ENCODE measurements at regions not wholly inside any gene's neighbourhood (a gene's known extent, or its start where the extent isn't known, plus 50 kb on each side); places are given as distances from the start of the nearest gene placed in this dataset.

DNA sequence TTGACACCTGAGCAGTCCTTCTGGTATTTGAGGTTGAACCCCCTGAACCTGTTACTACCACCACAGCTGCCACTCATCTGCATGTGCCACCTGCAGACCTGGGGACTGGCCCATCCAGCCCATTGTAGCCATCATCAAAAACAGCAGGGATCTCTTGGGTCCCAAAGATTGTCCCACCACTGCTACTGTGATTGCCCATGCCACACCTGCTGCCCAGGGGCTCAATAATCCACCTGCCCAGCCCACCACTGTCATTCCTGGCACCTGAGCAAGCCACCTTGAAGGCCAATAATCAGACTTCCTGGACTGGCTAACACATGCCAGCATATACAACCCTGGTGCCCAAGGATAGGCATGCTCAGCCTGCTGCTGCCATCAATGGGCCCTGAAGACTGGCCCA lies 327.6 kb downstream of the CYRIA start:
- Histone ChIP-seq H3K27ac (ENCODE audit: low read depth, low read length) (no peak overlapping the region), H3K27me3 (ENCODE audit: control insufficient read depth, insufficient read depth, low read length) (no peaks in the 10 kb centered on the region), H3K36me3 (ENCODE audit: control insufficient read depth, insufficient read depth, low read length) (no peaks in the 10 kb centered on the region), H3K4me1 (ENCODE audit: control insufficient read depth, insufficient read depth, low read length) (peaks cover 5% of the 10 kb centered on the region), H3K4me3 (ENCODE audit: low read depth, low read length) (no peak overlapping the region), H3K9me3 (ENCODE audit: control insufficient read depth, insufficient read depth, low read length) (no peaks in the 10 kb centered on the region)
- no peak for DNase-seq (ENCODE audit: low read depth in 4 of 6, low spot score in 6 of 6)

DNA sequence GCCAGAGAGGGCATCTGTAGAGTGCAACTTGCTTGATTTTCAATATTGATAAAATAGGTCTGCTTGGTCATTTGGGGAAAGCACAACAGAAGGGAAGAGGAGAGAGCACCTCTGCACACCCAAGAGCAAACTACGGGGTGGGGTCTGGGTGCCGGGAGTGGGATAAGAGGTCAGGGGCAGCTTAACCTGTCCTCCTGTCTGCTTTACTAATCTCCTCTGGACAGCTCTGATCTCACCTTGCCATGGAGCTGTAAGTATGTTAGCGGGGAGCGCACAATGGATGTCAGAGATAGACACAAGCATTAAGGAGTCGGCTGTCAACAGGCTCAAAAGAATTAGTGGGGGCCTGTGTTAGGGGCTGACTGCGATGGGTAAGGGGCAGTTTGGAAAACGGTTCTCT lies 328.7 kb downstream of the CYRIA start:
- 100% methylated on average over 4 of the region's 7 CpGs for WGBS (ENCODE audit: insufficient coverage)
- no peak for DNase-seq (ENCODE audit: low read depth in 4 of 6, low spot score in 6 of 6)

DNA sequence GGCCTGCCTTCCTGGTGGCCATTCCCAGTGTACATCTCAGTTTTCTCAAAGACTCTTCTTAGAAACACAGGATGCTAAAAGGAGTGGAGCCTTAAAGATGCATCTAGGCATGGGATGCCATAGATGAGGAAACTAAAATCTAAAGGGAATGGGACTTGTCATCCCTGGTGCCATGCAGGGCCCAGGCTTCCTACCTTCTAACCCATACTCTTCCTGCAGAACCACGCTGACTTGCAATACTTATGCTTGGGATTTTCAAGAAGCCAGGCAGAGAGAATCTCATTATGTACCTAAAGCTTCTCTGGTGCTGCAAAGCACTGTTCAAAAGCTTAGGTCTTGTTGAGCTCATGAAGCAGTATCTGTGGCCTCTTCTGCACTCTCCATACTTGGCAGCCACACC lies 329.1 kb downstream of the CYRIA start:
- no peak for DNase-seq (ENCODE audit: low read depth in 4 of 6, low spot score in 6 of 6)
- no peaks in the 10 kb centered on the region for H3K27me3 ChIP-seq (ENCODE audit: control insufficient read depth, insufficient read depth, low read length)
- H3K4me3 ChIP-seq (ENCODE audit: low read depth, low read length), result no peak overlapping the region
- H3K36me3 ChIP-seq (ENCODE audit: control insufficient read depth, insufficient read depth, low read length), result no peaks in the 10 kb centered on the region
- peaks cover 5% of the 10 kb centered on the region for H3K4me1 ChIP-seq (ENCODE audit: control insufficient read depth, insufficient read depth, low read length)
- H3K9me3 ChIP-seq (ENCODE audit: control insufficient read depth, insufficient read depth, low read length), result no peaks in the 10 kb centered on the region
- no peak overlapping the region for H3K27ac ChIP-seq (ENCODE audit: low read depth, low read length)
- WGBS (ENCODE audit: insufficient coverage), result 89% methylated on average over 1 of the region's 1 CpG

More for the DNA sequence above, 328.7 kb downstream of the CYRIA start:
- no peak overlapping the region for H3K4me3 ChIP-seq (ENCODE audit: low read depth, low read length)
- no peaks in the 10 kb centered on the region for H3K27me3 ChIP-seq (ENCODE audit: control insufficient read depth, insufficient read depth, low read length)
- peaks cover 5% of the 10 kb centered on the region for H3K4me1 ChIP-seq (ENCODE audit: control insufficient read depth, insufficient read depth, low read length)
- no peaks in the 10 kb centered on the region for H3K36me3 ChIP-seq (ENCODE audit: control insufficient read depth, insufficient read depth, low read length)
- no peak overlapping the region for H3K27ac ChIP-seq (ENCODE audit: low read depth, low read length)
- H3K9me3 ChIP-seq (ENCODE audit: control insufficient read depth, insufficient read depth, low read length), result no peaks in the 10 kb centered on the region

DNA sequence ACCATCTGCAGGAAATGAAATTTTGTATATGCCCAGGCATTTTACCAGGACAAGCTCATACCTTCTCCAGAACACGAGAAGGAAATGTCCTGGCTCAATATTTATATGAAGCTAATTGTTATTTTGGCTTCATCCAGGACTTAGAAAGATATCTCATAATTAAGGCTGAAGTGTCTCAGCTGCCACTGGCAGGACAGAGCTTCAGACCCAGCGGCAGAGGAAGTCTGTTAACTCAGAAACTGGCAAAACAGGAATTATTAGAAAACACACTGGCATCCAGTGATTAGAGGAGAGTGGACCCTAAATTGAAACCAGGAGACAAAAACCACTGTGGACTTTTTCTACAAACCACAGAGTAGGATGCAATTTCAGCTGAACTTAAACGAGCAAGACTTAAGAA lies 329.7 kb downstream of the CYRIA start:
- Histone ChIP-seq H3K9me3 (ENCODE audit: control insufficient read depth, insufficient read depth, low read length) (no peaks in the 10 kb centered on the region), H3K4me1 (ENCODE audit: control insufficient read depth, insufficient read depth, low read length) (peaks cover 6% of the 10 kb centered on the region), H3K27ac (ENCODE audit: low read depth, low read length) (no peak overlapping the region), H3K4me3 (ENCODE audit: low read depth, low read length) (no peak overlapping the region), H3K27me3 (ENCODE audit: control insufficient read depth, insufficient read depth, low read length) (no peaks in the 10 kb centered on the region), H3K36me3 (ENCODE audit: control insufficient read depth, insufficient read depth, low read length) (no peaks in the 10 kb centered on the region)
- DNase-seq (ENCODE audit: low read depth in 4 of 6, low spot score in 6 of 6), result no peak
- 92% methylated on average over 2 of the region's 3 CpGs for WGBS (ENCODE audit: insufficient coverage)

DNA sequence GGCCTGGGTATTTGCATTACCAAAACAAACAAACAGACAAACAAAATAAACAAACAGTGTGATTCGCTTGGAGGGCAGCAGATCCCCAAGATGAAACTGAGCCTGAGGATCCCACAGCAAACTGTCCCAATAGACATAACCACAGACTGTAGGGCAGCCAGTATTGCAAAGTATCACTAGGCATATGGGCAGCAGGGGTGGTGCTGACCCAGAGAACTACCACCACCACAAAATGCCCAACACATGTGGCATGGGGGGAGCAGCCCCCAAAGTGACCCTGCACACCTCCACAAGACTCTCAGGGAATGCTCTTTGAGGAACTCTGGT lies 330.1 kb downstream of the CYRIA start:
- H3K9me3 ChIP-seq (ENCODE audit: control insufficient read depth, insufficient read depth, low read length), result no peaks in the 10 kb centered on the region
- DNase-seq (ENCODE audit: low read depth in 4 of 6, low spot score in 6 of 6), result no peak
- WGBS (ENCODE audit: insufficient coverage), result 50% methylated on average over 1 of the region's 1 CpG
- no peak overlapping the region for H3K4me3 ChIP-seq (ENCODE audit: low read depth, low read length)
- H3K27ac ChIP-seq (ENCODE audit: low read depth, low read length), result no peak overlapping the region
- no peaks in the 10 kb centered on the region for H3K27me3 ChIP-seq (ENCODE audit: control insufficient read depth, insufficient read depth, low read length)
- no peaks in the 10 kb centered on the region for H3K36me3 ChIP-seq (ENCODE audit: control insufficient read depth, insufficient read depth, low read length)
- H3K4me1 ChIP-seq (ENCODE audit: control insufficient read depth, insufficient read depth, low read length), result peaks cover 10% of the 10 kb centered on the region

DNA sequence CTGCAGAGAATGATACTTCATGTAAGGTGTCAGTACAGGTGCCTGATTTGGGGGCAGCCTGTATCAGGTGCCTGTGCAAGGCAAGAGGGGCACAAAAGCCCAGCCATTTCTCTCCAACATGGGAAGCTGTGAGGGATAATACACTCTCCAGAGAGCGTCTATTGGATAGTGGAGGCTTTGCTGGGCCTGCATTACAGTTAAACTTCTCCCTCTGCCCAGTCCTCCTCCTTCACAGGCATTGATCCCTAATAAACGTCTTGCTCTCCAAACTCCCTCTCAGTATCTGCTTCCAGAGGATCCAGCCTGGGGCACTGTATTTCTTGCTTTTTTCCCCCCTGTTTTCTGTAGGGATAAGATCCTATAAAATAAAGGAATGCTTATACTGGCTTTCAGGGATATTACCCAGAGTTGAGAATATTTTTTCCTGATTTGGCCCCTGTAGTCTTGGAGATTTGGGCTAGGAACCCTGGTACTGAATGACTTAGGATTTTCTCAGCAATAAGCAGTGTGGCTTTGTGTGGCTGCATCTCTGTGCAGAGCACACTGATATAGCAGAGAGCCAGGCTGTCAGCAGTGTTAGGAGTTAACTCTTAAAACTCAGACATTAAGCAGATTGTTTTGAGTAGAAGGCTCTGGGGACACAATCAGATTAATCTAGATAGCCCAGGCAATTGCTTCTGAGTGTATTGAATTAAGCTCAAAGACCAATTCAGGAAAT lies 330.6 kb downstream of the CYRIA start:
- Histone ChIP-seq H3K4me1 (ENCODE audit: control insufficient read depth, insufficient read depth, low read length) (peaks cover 12% of the 10 kb centered on the region), H3K36me3 (ENCODE audit: control insufficient read depth, insufficient read depth, low read length) (no peaks in the 10 kb centered on the region), H3K27me3 (ENCODE audit: control insufficient read depth, insufficient read depth, low read length) (no peaks in the 10 kb centered on the region), H3K4me3 (ENCODE audit: low read depth, low read length) (no peak overlapping the region), H3K27ac (ENCODE audit: low read depth, low read length) (no peak overlapping the region), H3K9me3 (ENCODE audit: control insufficient read depth, insufficient read depth, low read length) (no peaks in the 10 kb centered on the region)
- DNase-seq (ENCODE audit: low read depth in 4 of 6, low spot score in 6 of 6), result peak in 1 of 6 donors; percentile 85
- WGBS (ENCODE audit: insufficient coverage), result no CpG with 5 or more reads among the region's 2 CpGs

DNA sequence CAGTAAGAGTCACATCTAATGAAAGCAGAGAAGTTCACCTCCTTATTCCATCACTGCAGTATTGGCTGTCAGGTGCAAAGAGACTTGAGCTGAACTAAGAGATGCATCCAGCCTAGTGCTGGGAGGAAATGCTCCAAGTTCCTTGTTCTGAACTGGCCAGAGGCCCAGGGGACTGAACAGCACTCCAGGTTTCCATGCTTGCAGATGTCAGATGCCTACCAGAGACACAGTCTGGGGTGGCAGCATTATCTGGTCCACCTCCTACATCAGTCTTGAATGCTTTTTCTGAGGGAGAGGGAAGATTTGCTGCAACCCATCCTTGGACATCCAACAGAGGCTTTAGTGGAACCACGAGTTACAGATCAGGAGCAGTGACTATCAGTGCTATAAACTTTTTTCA lies 331.3 kb downstream of the CYRIA start:
- DNase-seq (ENCODE audit: low read depth in 4 of 6, low spot score in 6 of 6), result no peak
- H3K27ac ChIP-seq (ENCODE audit: low read depth, low read length), result no peak overlapping the region
- H3K27me3 ChIP-seq (ENCODE audit: control insufficient read depth, insufficient read depth, low read length), result no peaks in the 10 kb centered on the region
- H3K9me3 ChIP-seq (ENCODE audit: control insufficient read depth, insufficient read depth, low read length), result no peaks in the 10 kb centered on the region
- peaks cover 16% of the 10 kb centered on the region for H3K4me1 ChIP-seq (ENCODE audit: control insufficient read depth, insufficient read depth, low read length)
- WGBS (ENCODE audit: insufficient coverage), result 71% methylated on average over 1 of the region's 1 CpG
- H3K36me3 ChIP-seq (ENCODE audit: control insufficient read depth, insufficient read depth, low read length), result no peaks in the 10 kb centered on the region
- H3K4me3 ChIP-seq (ENCODE audit: low read depth, low read length), result no peak overlapping the region

DNA sequence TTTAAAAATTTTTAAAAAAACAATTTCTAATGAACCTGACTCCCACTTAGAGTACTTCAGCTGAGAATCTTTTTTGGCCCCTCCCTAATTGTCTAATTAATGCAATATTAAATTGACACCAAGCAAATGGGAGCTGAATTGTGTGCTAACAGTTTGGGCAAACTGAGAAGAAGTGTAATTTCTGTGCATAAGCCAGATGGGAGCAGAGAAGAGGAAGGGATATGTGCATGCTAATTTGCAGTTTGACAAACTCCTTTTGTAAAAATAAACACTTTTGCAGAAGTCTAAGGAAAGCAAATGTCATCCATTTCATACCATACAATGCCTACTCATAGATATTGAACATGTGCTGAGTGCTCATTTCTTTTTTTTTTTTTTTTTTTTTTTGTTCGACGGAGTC lies 332.0 kb downstream of the CYRIA start:
- WGBS (ENCODE audit: insufficient coverage), result no CpG with 5 or more reads among the region's 2 CpGs
- H3K27me3 ChIP-seq (ENCODE audit: control insufficient read depth, insufficient read depth, low read length), result no peaks in the 10 kb centered on the region

DNA sequence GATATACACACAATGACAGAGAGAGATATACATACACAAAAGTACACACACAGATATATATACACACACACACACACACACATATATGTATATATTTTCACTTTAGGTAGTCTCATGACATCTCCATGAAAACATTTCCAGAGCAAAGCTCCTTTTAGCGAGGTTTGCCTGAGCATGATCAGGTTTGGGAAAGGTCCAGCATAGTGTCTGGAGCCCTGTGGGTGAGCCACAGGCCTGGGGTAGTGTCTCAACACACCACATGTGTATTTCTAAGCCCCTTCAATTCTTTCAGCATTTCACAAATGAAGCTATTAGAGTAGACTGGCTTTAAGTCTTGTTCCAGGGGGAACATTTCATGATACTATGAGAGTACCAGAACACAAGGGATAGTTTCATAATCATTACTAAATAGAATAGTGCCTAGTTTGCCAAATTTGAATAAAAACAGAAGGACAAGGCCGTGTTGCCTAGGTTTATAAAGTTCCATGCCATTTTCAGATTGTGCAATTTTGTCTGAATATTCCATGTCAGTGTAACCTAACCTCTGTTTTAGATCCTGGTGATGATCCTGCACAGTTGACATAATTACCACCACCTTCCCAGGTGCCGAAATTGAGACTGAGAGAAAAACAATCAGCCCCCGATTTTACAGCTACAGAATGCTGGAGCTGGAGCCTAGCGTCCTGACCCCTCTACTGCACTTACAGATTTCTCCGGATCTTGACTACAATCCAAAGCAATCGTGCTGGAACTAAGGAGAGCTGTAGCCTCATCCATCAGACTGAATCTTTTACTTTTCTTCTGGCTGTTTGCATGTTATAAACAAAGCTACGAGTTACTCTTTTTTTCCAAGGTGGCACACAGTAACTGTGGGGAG lies 332.7 kb downstream of the CYRIA start:
- Histone ChIP-seq H3K4me1 (ENCODE audit: control insufficient read depth, insufficient read depth, low read length) (peaks cover 16% of the 10 kb centered on the region), H3K36me3 (ENCODE audit: control insufficient read depth, insufficient read depth, low read length) (no peaks in the 10 kb centered on the region), H3K4me3 (ENCODE audit: low read depth, low read length) (no peak overlapping the region), H3K27me3 (ENCODE audit: control insufficient read depth, insufficient read depth, low read length) (no peaks in the 10 kb centered on the region), H3K9me3 (ENCODE audit: control insufficient read depth, insufficient read depth, low read length) (no peaks in the 10 kb centered on the region), H3K27ac (ENCODE audit: low read depth, low read length) (no peak overlapping the region)
- 25% methylated on average over 5 of the region's 8 CpGs for WGBS (ENCODE audit: insufficient coverage)
- DNase-seq (ENCODE audit: low read depth in 4 of 6, low spot score in 6 of 6), result no peak

More for the DNA sequence above, 332.0 kb downstream of the CYRIA start:
- H3K36me3 ChIP-seq (ENCODE audit: control insufficient read depth, insufficient read depth, low read length), result no peaks in the 10 kb centered on the region
- peak in 1 of 6 donors; percentile 57 for DNase-seq (ENCODE audit: low read depth in 4 of 6, low spot score in 6 of 6)
- H3K9me3 ChIP-seq (ENCODE audit: control insufficient read depth, insufficient read depth, low read length), result no peaks in the 10 kb centered on the region
- H3K4me1 ChIP-seq (ENCODE audit: control insufficient read depth, insufficient read depth, low read length), result peaks cover 16% of the 10 kb centered on the region
- no peak overlapping the region for H3K27ac ChIP-seq (ENCODE audit: low read depth, low read length)
- no peak overlapping the region for H3K4me3 ChIP-seq (ENCODE audit: low read depth, low read length)

DNA sequence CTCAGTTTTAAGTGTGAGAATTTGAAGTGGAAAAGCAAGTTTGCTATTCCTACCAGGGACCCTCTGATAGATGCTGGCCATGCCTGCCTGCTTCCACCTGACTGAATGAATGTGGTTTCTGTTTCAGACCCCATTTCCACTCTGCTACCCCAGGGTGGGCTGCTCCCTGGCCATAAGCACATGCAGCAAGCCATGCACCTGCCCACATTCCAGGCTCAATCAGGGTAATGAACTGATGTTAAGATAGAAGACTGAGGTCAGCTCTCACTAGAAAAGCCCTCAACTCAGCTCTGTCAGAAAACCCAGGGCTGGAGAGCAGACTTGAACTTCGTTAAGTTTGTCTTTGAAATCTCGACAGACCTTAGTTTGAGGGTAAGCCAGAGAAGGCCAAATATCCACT lies 333.9 kb downstream of the CYRIA start:
- Histone ChIP-seq H3K36me3 (ENCODE audit: control insufficient read depth, insufficient read depth, low read length) (no peaks in the 10 kb centered on the region), H3K4me3 (ENCODE audit: low read depth, low read length) (no peak overlapping the region), H3K27ac (ENCODE audit: low read depth, low read length) (no peak overlapping the region), H3K27me3 (ENCODE audit: control insufficient read depth, insufficient read depth, low read length) (no peaks in the 10 kb centered on the region), H3K4me1 (ENCODE audit: control insufficient read depth, insufficient read depth, low read length) (peaks cover 16% of the 10 kb centered on the region), H3K9me3 (ENCODE audit: control insufficient read depth, insufficient read depth, low read length) (no peaks in the 10 kb centered on the region)
- WGBS (ENCODE audit: insufficient coverage), result no CpG with 5 or more reads among the region's 2 CpGs
- DNase-seq (ENCODE audit: low read depth in 4 of 6, low spot score in 6 of 6), result no peak

Measured in spinal cord (tissue), 9 donors.